SIG-M5 (cell line): ENCODE measurements at regions not wholly inside any gene's neighbourhood (a gene's known extent, or its start where the extent isn't known, plus 50 kb on each side); places are given as distances from the start of the nearest gene placed in this dataset.

Experiments used
- DNase-seq: peaks from one replicate; lab custom pipeline; 2025; lab: John Stamatoyannopoulos, UW

DNA sequence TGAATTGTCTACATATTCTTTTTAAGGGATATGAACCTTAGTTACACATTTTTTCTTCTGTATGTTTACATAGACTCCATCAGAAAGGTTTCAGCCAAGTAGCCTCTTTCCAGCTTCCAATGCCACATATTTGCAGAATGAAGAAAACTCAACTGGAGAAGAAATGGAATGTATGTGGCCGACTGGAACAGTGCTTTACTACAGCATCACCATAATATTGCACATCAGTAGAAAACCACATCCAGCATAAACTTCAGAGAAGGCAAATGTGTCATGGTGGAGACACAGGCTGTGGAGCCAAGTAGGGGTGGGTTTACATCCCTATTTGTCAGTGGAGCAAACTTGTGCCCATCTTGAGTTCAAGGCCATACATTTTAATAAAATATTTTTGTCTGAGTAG lies 204.8 kb upstream of the LDB2 start:
- no peak for DNase-seq

DNA sequence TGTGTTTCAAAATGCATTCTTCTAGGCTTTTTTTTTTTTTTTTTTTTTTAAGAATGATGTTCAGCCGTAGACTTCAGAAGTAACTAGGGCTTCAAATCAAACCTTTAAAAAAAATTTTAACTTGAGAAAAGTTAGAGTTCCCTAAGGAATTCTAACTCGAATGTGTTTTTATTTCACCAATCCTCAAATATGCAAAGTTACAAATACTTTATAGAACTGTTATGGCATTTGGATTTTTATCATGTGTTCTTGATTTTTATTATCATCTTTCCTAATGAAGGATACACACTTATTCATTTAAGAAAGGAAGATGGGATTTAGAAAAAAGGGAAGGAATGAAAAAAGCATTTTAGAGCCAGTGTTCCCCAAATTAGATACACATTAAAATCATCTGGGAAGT lies 200.6 kb upstream of the LDB2 start:
- DNase-seq: no peak

DNA sequence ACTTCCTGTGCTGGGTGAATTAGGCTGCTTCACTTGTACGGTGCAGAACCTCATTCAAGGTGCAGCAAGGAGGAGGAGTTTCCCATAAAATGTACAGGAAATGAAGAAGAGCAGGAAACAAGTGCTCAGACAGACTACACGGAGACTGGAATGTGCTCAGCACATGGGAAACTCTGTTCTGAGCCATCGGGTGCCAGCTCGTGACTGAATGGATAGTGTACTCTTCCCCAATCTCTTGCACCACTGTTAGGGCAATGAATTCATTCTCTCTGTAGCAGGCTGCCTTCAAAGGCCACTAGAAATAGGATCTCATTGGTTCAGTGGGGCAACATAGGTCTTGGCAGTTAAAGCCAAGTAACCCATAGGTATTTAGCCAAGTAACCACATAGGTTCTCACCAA lies 200.0 kb upstream of the LDB2 start:
- no peak for DNase-seq

DNA sequence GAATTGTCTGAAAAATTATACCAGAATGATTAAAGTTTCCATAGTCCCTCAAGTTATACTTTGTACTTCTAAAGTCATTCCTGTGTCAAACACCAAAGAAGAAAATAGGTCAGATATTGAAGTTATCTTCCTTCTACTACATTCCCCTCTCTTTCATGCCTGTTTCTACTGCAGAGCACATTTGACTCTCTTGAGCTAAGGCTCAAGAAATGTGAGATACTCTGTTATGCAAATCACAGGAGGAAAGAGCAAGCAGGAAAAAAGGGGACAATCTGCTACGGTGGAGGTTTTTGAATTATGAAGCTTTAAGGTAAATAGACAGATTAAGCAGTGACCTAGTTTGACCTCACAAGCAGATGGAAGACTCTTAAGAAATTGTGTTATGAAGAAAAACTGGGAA lies 198.9 kb upstream of the LDB2 start:
- no peak for DNase-seq

GRCh38 chr4:17096692-17097091 lies 198.2 kb upstream of the LDB2 start:
- DNase-seq: no peak

DNA sequence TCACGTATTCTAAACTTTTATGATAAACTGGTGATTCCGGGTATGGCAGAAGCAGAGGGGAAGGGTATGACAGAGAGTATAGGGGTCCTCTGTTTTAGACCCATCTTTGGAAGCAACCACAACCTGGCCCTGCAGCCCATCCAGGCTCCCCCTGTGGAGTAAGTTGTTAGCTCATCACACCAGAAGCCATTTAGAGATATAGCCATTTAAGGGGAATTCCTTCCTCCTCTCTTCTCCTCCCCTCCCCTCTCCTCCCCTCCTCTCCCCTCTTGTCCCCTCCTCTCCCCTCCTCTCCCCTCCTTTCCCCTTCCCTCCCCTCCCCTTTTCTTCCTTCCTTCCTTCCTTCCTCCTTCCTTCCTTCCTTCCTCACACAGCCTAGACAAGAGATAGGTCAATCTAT lies 197.3 kb upstream of the LDB2 start:
- no peak for DNase-seq

GRCh38 chr4:17094876-17095210 lies 196.4 kb upstream of the LDB2 start:
- no peak for DNase-seq

DNA sequence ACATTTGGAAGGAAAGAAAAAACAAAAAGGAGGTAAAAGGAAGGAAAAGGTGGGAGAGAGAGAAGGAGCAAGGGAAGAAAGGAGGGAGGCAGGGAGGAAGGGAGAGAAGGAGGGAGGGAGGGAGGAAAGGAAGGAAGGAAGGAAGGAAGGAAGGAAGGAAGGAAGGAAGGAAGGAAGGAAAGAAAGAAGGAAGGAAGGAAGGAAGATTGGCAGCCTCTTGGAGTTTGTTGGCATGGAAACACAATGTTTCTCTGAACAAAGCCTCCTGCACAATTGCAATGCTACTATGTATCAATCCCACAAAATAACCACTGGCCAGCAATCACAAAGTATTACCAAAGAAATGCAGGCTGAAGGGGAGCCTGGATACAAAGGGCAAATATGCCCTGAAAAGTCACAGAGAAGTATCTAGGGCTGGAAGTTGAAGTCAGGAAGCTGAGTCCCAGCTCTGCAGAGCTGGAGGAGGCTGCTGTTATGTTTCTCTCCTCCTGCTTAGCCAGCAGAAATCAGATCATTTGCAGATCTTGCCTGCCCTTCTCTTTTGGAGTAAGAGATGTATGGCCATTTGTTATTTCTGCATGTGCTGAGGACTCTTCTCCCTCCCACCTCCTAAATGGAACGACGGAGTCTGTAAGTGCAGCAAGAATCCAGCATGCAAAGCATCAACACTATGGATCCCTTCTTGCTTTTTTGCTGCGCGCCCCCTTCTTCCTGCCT lies 195.9 kb upstream of the LDB2 start:
- DNase-seq: no peak

DNA sequence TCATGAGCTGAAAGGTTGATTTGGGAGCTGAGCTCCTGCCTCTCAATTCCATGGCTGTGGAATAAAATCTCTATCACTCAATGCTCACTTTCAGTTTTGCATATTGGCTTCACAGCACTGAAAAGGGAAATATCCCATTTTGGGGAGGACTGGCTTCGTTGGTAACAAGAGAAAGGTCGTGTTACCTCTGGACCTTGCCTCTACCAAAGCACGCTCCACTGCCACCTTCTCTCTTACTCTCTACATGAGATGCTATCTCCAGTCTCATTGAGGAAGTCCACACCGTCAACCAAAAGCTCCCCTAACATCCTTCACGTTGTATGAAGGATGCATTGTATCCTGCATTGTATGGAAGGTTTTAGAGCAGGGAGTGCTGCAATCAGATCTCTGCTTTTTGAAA lies 195.0 kb upstream of the LDB2 start:
- DNase-seq: no peak

- DNase-seq: no peak
Measured at GRCh38 chr4:17092736-17093437, 194.4 kb upstream of the LDB2 start.

DNA sequence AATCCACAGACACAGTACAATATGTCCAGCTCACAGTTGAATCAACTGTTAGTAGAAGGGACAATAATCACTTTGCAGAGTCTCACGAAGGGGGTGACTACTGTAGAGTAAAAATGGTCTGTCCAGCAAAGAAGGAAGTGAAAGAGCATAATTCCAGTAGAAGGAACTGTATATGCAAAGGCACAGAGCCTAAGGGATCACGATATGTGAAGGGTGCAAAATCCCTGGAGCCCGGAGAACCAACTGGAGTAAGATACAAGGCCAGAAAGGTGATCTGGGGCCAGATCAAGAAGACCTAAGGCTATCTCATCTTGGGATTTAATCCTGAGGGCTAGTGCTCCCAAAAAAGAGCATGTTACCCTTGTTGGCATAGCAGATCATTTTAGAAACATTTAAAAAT lies 192.7 kb upstream of the LDB2 start:
- DNase-seq: no peak

- DNase-seq: no peak
Measured at GRCh38 chr4:17090063-17090462, 191.6 kb upstream of the LDB2 start.

DNA sequence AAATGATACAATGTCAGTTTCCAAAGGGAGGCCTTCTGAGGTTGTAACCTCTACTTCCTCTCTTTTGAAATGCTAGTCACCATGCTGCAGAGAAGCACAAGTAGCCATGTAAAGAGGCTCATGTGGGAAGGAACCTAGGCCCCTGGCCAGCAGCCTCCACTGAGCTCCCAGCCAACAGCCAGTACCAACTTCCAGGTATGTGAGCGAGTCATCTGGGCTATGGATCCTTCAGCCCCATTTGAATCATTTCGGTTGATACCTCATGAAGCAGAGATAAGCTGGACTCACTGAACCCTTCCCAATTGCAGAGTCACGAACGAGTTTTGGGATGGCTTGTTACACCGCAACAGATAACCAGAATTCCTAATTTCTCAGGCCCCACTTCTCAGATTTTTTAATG lies 187.0 kb upstream of the LDB2 start:
- DNase-seq: no peak

GRCh38 chr4:17082186-17082585 lies 183.7 kb upstream of the LDB2 start:
- no peak for DNase-seq

GRCh38 chr4:17081179-17081578 lies 182.7 kb upstream of the LDB2 start:
- no peak for DNase-seq

DNA sequence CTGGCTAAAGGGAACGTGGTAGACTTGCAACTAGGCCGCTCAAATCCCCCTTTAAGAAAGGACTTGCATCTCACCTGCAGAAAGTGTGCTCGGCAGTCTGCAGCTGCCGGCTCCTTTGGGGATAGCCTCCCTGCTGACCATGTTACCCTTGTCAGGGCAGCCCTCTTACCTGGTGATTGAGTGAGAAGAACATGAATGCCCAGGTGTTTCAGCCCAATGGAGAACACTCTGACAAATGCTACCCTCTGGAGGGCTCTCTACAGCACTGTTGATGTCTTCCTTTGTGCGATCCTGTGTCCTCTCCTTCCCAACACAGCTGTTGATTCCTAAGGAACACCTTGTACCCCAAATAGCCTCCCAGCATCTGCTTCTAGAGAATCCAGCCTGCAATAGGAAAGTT lies 178.7 kb upstream of the LDB2 start:
- no peak for DNase-seq

GRCh38 chr4:17072483-17072882 lies 174.0 kb upstream of the LDB2 start:
- no peak for DNase-seq

DNA sequence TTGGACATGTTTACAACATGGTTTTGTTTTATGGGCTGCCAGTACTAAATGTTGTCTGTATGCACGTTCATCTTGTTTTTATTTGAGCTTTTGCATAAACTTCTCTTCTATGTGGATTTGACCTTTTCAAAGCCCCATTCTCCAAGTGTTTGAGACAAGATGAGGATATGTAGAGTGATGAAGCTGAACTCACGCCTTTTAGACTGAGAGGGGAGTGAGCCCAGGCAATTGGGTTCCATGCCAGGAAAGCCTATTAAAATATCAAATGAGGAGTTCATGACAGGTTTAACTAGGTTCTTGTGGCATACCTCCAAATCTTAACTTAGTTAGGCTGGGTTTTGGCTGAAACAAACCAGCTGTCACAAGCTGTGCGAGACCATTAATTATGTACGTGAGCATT lies 170.4 kb upstream of the LDB2 start:
- no peak for DNase-seq

- DNase-seq: no peak
Measured at GRCh38 chr4:17068392-17068791, 169.9 kb upstream of the LDB2 start.

DNA sequence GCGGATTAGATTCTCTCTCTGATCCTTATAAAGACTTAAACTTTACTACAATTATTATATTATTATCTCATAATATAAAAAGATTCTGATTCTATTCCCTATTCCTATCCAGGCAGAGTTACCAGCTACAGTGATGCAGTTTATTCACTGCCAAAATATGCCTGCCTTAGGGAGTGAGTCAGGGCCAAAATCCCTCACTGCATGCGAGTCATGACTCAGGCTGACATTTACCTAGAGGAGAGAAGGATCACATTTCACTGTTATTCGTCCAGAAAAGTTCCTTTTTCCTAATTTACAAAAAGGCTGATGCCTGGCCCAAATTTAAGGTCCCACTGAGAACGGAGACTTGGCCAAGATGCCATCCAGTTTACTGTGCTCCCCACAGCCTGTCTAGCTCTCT lies 168.5 kb upstream of the LDB2 start:
- DNase-seq: no peak

DNA sequence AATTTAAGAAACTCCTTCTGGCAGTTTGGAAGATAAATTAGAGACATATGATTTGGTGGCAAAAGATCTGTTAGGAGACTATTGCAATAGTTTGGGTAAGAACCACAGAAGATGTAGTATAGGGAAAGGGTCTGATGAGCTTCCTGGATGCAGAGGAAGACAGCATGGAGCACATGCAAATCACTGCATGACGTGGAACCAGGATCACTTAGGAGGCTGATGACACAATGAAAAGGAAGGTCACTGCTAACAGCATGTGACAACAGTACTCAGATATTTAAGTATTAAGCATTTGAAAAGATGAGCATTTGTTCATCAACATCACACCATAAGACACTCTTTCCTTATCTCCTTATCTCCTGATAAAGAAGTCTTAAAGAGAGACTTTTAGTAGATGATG lies 167.8 kb upstream of the LDB2 start:
- DNase-seq: no peak

GRCh38 chr4:17065821-17066220 lies 167.4 kb upstream of the LDB2 start:
- no peak for DNase-seq

- DNase-seq: no peak
Measured at GRCh38 chr4:17064959-17065358, 166.5 kb upstream of the LDB2 start.

GRCh38 chr4:17063888-17064287 lies 165.4 kb upstream of the LDB2 start:
- DNase-seq: no peak
